GM12878 (cell line): ENCODE measurements at regions not wholly inside any gene's neighbourhood (a gene's known extent, or its start where the extent isn't known, plus 50 kb on each side); places are given as distances from the start of the nearest gene placed in this dataset.

Source experiments
- ATAC-seq: fragments of 200-7000 bp; cut with Tn5 transposase; 3 replicates; pipeline ENCODE4 v1.9.1; 2020; ENCODE audit warnings: mild to moderate bottlenecking, moderate library complexity
- BruUV-seq: library from RNA; stranded (reverse); fragments of 400-500 nt; replicated peaks from 2 replicates; lab custom pipeline; 2021; lab: Mats Ljungman, UMichigan
- CTCF ChIA-PET: fragments of 300-600 bp; sonication (Branson Sonifier 250); formaldehyde crosslinking; extraction: SDS; loops from one replicate; lab custom pipeline; 2021; ENCODE audit warnings: inconsistent platforms; lab: Yijun Ruan, JAX
- POLR2A ChIA-PET: fragments of 350-600 bp; formaldehyde crosslinking; extraction: SDS; loops from one replicate; lab custom pipeline; 2021; ENCODE audit warnings: inconsistent platforms; lab: Charles Lee
- RAD21 ChIA-PET: fragments of 300-600 bp; sonication (Branson Sonifier 250); formaldehyde crosslinking; loops from one replicate; lab custom pipeline; 2023; ENCODE audit warnings: antibody characterized with exemption; ENCODE audit not compliant: unreplicated experiment; lab: Charles Lee
- SMC1A ChIA-PET: fragments of 300-600 bp; sonication (Branson Sonifier 250); formaldehyde crosslinking; loops from one replicate; lab custom pipeline; 2023; ENCODE audit not compliant: unreplicated experiment, uncharacterized antibody; lab: Charles Lee
- DNase-seq: peaks from one replicate; pipeline ENCODE4 v3.0.0-alpha.2; 2011; ENCODE audit warnings: low read depth, low spot score
- FAIRE-seq: peaks from 3 replicates; lab custom pipeline; 2011; peaks lifted over from hg19 to GRCh38; lab: Jason Lieb, UNC
- H2AFZ ChIP-seq: 2 replicates; pipeline ENCODE4 v1.6.0; 2011; ENCODE audit warnings: low read depth, low read length, control low read depth; ENCODE audit not compliant: control insufficient read depth
- H3K27ac ChIP-seq: 2 replicates; pipeline ENCODE4 v1.5.1; 2011; ENCODE audit warnings: control low read depth; ENCODE audit not compliant: control insufficient read depth, insufficient read depth
- H3K27me3 ChIP-seq, 2 experiments: replicated peaks in 1 of 2; 2 replicates each; pipeline versions ENCODE4 v1.6.0 to v1.6.1; 2011; ENCODE audit warnings: low read length in 1 of 2; ENCODE audit not compliant: control insufficient read depth in 2 of 2, insufficient read depth in 2 of 2
- H3K36me3 ChIP-seq, 2 experiments: 2 replicates each; pipeline ENCODE4 v1.5.1; 2011; ENCODE audit warnings: low read length in 1 of 2; ENCODE audit not compliant: control insufficient read depth in 2 of 2, insufficient read depth in 2 of 2
- H3K4me1 ChIP-seq: 2 replicates; pipeline ENCODE4 v1.6.1; 2011; ENCODE audit warnings: mild to moderate bottlenecking, low read length, moderate library complexity, mixed read lengths; ENCODE audit not compliant: control insufficient read depth, insufficient read depth
- H3K4me2 ChIP-seq: 2 replicates; pipeline ENCODE4 v1.6.0; 2011; ENCODE audit warnings: control low read depth; ENCODE audit not compliant: control insufficient read depth, insufficient read depth
- H3K4me3 ChIP-seq: fragments of 200-600 bp; sonication (generic); 2 replicates; pipeline ENCODE4 v1.5.1; 2016
- H3K79me2 ChIP-seq: 2 replicates; pipeline ENCODE4 v1.6.0; 2011; ENCODE audit warnings: low read length; ENCODE audit not compliant: control insufficient read depth, insufficient read depth
- H3K9ac ChIP-seq: 2 replicates; pipeline ENCODE4 v1.8.0; 2011; ENCODE audit warnings: low read length, control low read depth, mixed read lengths; ENCODE audit not compliant: control insufficient read depth, insufficient read depth
- H3K9me3 ChIP-seq: replicated peaks from 3 replicates; pipeline ENCODE4 v1.5.1; 2011; ENCODE audit warnings: mild to moderate bottlenecking, low read length; ENCODE audit not compliant: control insufficient read depth, insufficient read depth
- H4K20me1 ChIP-seq: 2 replicates; pipeline ENCODE4 v1.6.0; 2011; ENCODE audit not compliant: control insufficient read depth, insufficient read depth
- BHLHE40 ChIP-seq, 2 experiments: fragments of 450-650 bp in 1 of 2; IDR thresholded peaks; 2 replicates each; pipeline ENCODE4 v1.6.1; 2011 to 2017; ENCODE audit warnings: low read depth in 2 of 2, borderline replicate concordance in 1 of 2, improper control_type of control experiment in 1 of 2, low read length in 1 of 2, mild to moderate bottlenecking in 1 of 2
- CEBPZ ChIP-seq: fragments of 150-350 bp; IDR thresholded peaks from 2 replicates; pipeline ENCODE4 v1.6.1; 2016; ENCODE audit warnings: low read depth, low read length
- CHD4 ChIP-seq: fragments of 200-600 bp; sonication (generic); IDR thresholded peaks from 2 replicates; pipeline ENCODE4 v1.6.1; 2016; ENCODE audit warnings: mild to moderate bottlenecking
- CREB1 ChIP-seq: IDR thresholded peaks from 2 replicates; pipeline ENCODE4 v1.6.1; 2012; ENCODE audit warnings: low read depth, mild to moderate bottlenecking, inconsistent platforms
- FOXK2 ChIP-seq: fragments of 450-650 bp; IDR thresholded peaks from 2 replicates; pipeline ENCODE4 v1.6.1; 2017; ENCODE audit warnings: mild to moderate bottlenecking, moderate library complexity
- MTA3 ChIP-seq: IDR thresholded peaks from 2 replicates; pipeline ENCODE4 v1.6.1; 2012; ENCODE audit warnings: low read length, inconsistent platforms, borderline replicate concordance
- MYC ChIP-seq: IDR thresholded peaks from 2 replicates; pipeline ENCODE4 v1.6.1; 2011; ENCODE audit warnings: mild to moderate bottlenecking, low read length, moderate library complexity, inconsistent platforms; ENCODE audit not compliant: insufficient read depth, insufficient replicate concordance, insufficient read length, severe bottlenecking
- NBN ChIP-seq: fragments of 450-650 bp; IDR thresholded peaks from 2 replicates; pipeline ENCODE4 v1.6.1; 2016
- PAX5 ChIP-seq: IDR thresholded peaks from 2 replicates; pipeline ENCODE4 v1.6.1; 2011; ENCODE audit warnings: low read depth, low read length, borderline replicate concordance
- PKNOX1 ChIP-seq: fragments of 450-650 bp; IDR thresholded peaks from 2 replicates; pipeline ENCODE4 v1.6.1; 2016; ENCODE audit warnings: mild to moderate bottlenecking
- RB1 ChIP-seq: fragments of 450-650 bp; formaldehyde crosslinking; IDR thresholded peaks from 2 replicates; pipeline ENCODE4 v1.6.1; 2017; ENCODE audit warnings: mild to moderate bottlenecking, borderline replicate concordance
- RUNX3 ChIP-seq: IDR thresholded peaks from 2 replicates; pipeline ENCODE4 v1.6.1; 2012; ENCODE audit warnings: low read length, inconsistent platforms
- SIX5 ChIP-seq: IDR thresholded peaks from 2 replicates; pipeline ENCODE4 v1.6.1; 2011; ENCODE audit warnings: mild to moderate bottlenecking, low read depth, low read length, moderate library complexity; ENCODE audit not compliant: severe bottlenecking
- WRNIP1 ChIP-seq: IDR thresholded peaks from 2 replicates; pipeline ENCODE4 v1.6.1; 2011; ENCODE audit warnings: low read depth, low read length, improper control_type of control experiment, borderline replicate concordance
- YBX1 ChIP-seq: fragments of 450-650 bp; IDR thresholded peaks from 2 replicates; pipeline ENCODE4 v1.6.1; 2016; ENCODE audit warnings: antibody characterized with exemption
- WGBS: methylation state at CpG from one replicate; pipeline ENCODE4 v1.1.6; 2016; ENCODE audit warnings: low lambda C conversion rate; ENCODE audit not compliant: insufficient replicate concordance, insufficient coverage; ENCODE audit errors: missing lambda C conversion rate; 5-methylcytosine and 5-hydroxymethylcytosine counted together
- in situ Hi-C: fragments of 300-500 bp; cut with MboI; formaldehyde crosslinking; loops from 9 replicates; pipeline ENCODE4 v1.14.3; 2018; ENCODE audit warnings: mixed read lengths
- intact Hi-C: fragments of 100-400 bp; cut with micrococcal nuclease; formaldehyde crosslinking; loops from one replicate; pipeline ENCODE4 v1.14.2; 2022; ENCODE audit not compliant: unreplicated experiment

- no TSS peak for BruUV-seq
- no peak overlapping the region for H2AFZ ChIP-seq
- H3K9ac ChIP-seq: no peak overlapping the region
- SMC1A ChIA-PET: interaction anchor here (0.7 kb wide), 1 partner anchor 8 kb away, joined by 3 read pairs; no protein-coding TSS in a partner anchor
- ATAC-seq: no peak
- H4K20me1 ChIP-seq: no peaks in the 10 kb centered on the region
- H3K36me3 ChIP-seq: no peaks in the 10 kb centered on the region
- CTCF ChIA-PET: no interaction called here
- no peak for TF ChIP-seq RUNX3
- no peak for TF ChIP-seq YBX1
- no peak for TF ChIP-seq NBN
- no peak for TF ChIP-seq MYC
- no peak for TF ChIP-seq WRNIP1
- TF ChIP-seq PAX5: no peak
- TF ChIP-seq PKNOX1: no peak
- TF ChIP-seq CHD4: no peak
- no peak for TF ChIP-seq MTA3
- no peak for TF ChIP-seq SIX5
- no peak for TF ChIP-seq RB1
- TF ChIP-seq BHLHE40 (IDR thresholded peaks at IDR 0.05; ENCODE audit: borderline replicate concordance in 1 of 2, low read depth in 2 of 2, low read length in 1 of 2): no peak
- no peak for TF ChIP-seq FOXK2
- no peak for TF ChIP-seq CREB1
- no peak for TF ChIP-seq CEBPZ
- no peaks in the 10 kb centered on the region for H3K4me1 ChIP-seq
- RAD21 ChIA-PET: no interaction called here
- DNase-seq: no peak
- WGBS: 0% methylated on average over 1 of the region's 1 CpG
- in situ Hi-C loops (no loop called here), intact Hi-C loops (no loop called here)
- POLR2A ChIA-PET: no interaction called here
- H3K4me2 ChIP-seq: no peak overlapping the region
- no peak for FAIRE-seq
- no peak overlapping the region for H3K4me3 ChIP-seq
- H3K27ac ChIP-seq: no peak overlapping the region
- H3K27me3 ChIP-seq: no peaks in the 10 kb centered on the region
- H3K79me2 ChIP-seq: no peaks in the 10 kb centered on the region
- H3K9me3 ChIP-seq: no peaks in the 10 kb centered on the region
Measured at GRCh38 chr16:65537336-65537735, 415.5 kb upstream of the CDH11 start.
